T-helper 1 cell treated with Interleukin-12 subunit alpha and Interleukin-12 subunit beta and Interleukin-4 antibody, amounts not matched to agents 30 ng/mL and 1 ng/mL, for 36 hours (primary cell): ENCODE measurements at regions not wholly inside any gene's neighbourhood (a gene's known extent, or its start where the extent isn't known, plus 50 kb on each side); places are given as distances from the start of the nearest gene placed in this dataset.

Experiments
- intact Hi-C: fragments of 100-400 bp; cut with micrococcal nuclease; formaldehyde crosslinking; loops from one replicate; pipeline ENCODE4 v1.15.1; 2024

GRCh38 chr22:17318817-17319216, 50.4 kb upstream of the CECR2 start:
- intact Hi-C loops, result no loop called here

- intact Hi-C loops, result no loop called here
These were observed 54.0 kb upstream of the CECR2 start for GRCh38 chr22:17315310-17315709.

- intact Hi-C loops, result no loop called here
These were observed 54.8 kb upstream of the CECR2 start for GRCh38 chr22:17314487-17314886.

- intact Hi-C loops, result no loop called here
These were observed 55.6 kb upstream of the CECR2 start for GRCh38 chr22:17313626-17314025.

GRCh38 chr22:17307566-17307965, 61.7 kb upstream of the CECR2 start:
- intact Hi-C loops, result no loop called here

GRCh38 chr22:17305076-17305475, 64.2 kb upstream of the CECR2 start:
- intact Hi-C loops, result loop anchor here (2.0 kb wide), 1 partner anchor 334 kb away; the partner anchor contains the start of gene BCL2L13

GRCh38 chr22:17303840-17304779, 65.2 kb upstream of the CECR2 start:
- intact Hi-C loops, result loop anchor here (1.0 to 2.0 kb wide), 6 partner anchors 24 to 335 kb away; partner anchors contain the start of genes ADA2 and BCL2L13

- intact Hi-C loops, result no loop called here
These were observed 65.8 kb upstream of the CECR2 start for GRCh38 chr22:17303441-17303839.

- intact Hi-C loops, result no loop called here
These were observed 66.6 kb upstream of the CECR2 start for GRCh38 chr22:17302616-17303015.

GRCh38 chr22:17300926-17301325, 68.3 kb upstream of the CECR2 start:
- intact Hi-C loops, result no loop called here

GRCh38 chr22:17298805-17299502, 70.3 kb upstream of the CECR2 start:
- intact Hi-C loops, result loop anchor here (1.0 kb wide), 1 partner anchor 10 kb away; no protein-coding TSS in a partner anchor

GRCh38 chr22:17285656-17286055, 66.4 kb upstream of the ADA2 start:
- intact Hi-C loops, result no loop called here

- intact Hi-C loops, result loop anchor here (5.0 kb wide), 1 partner anchor 113 kb away; no protein-coding TSS in a partner anchor
These were observed 65.7 kb upstream of the ADA2 start for GRCh38 chr22:17284888-17285287.

GRCh38 chr22:17284466-17284865, 65.2 kb upstream of the ADA2 start:
- intact Hi-C loops, result loop anchor here (5.0 kb wide), 1 partner anchor 112 kb away; no protein-coding TSS in a partner anchor

GRCh38 chr22:17283865-17284264, 64.6 kb upstream of the ADA2 start:
- intact Hi-C loops, result loop anchor here (5.0 kb wide), 1 partner anchor 112 kb away; no protein-coding TSS in a partner anchor

GRCh38 chr22:17283423-17283822, 64.2 kb upstream of the ADA2 start:
- intact Hi-C loops, result loop anchor here (5.0 kb wide), 1 partner anchor 111 kb away; no protein-coding TSS in a partner anchor

GRCh38 chr22:17281440-17281841, 62.2 kb upstream of the ADA2 start:
- intact Hi-C loops, result loop anchor here (5.0 kb wide), 1 partner anchor 109 kb away; no protein-coding TSS in a partner anchor

GRCh38 chr22:17281026-17281425, 61.8 kb upstream of the ADA2 start:
- intact Hi-C loops, result loop anchor here (5.0 kb wide), 1 partner anchor 109 kb away; no protein-coding TSS in a partner anchor

GRCh38 chr22:17272511-17272991, 53.3 kb upstream of the ADA2 start:
- intact Hi-C loops, result no loop called here

- intact Hi-C loops, result no loop called here
These were observed 52.6 kb upstream of the ADA2 start for GRCh38 chr22:17271711-17272451.
